ENCODE measurements at regions not wholly inside any gene's neighbourhood (a gene's known extent, or its start where the extent isn't known, plus 50 kb on each side); places are given as distances from the start of the nearest gene placed in this dataset.
"Not testable (repeated sequence)": the region's sequence is repeated elsewhere in the genome, so short reads cannot be mapped to it uniquely, and the experiment has no call there.

DNA sequence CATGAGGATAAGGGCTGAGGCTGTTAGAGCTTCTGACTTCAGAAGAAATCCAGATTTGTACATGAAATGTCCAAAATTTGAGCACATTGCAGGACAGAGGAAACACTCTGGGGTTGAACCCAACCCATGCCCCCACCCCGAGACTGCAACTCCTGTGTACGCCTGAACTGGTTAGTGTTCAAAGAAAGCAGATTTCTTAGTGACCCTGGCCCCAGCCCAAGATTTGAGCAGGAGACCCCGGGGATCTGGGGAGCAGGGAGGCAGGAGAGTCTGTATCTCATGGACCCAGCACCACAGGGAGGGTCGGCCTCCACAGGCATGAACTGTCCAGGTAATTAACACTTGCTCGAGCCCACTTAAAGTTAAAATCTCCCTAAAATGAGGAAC, 69.3 kb upstream of the WNT7B start:
- Histone ChIP-seq H3K9me3 (no peaks in the 10 kb centered on the region), H3K4me1 (peaks cover 70% of the 10 kb centered on the region), H3K36me3 (ENCODE audit: insufficient read depth in 1 of 2, low read depth in 1 of 2) (no peaks in the 10 kb centered on the region), H3K27ac (peak overlapping the region; percentile 99), H3K4me3 (peak overlapping the region; percentile 82), H3K27me3 (ENCODE audit: insufficient read depth in 3 of 3, low read length in 2 of 3) (no peaks in the 10 kb centered on the region)
- DNase-seq (no peak), ATAC-seq (no peak)
- 47 to 56% (median 51%) methylated on average over 5 of the region's 5 CpGs for WGBS, 3 donors
- TF ChIP-seq, protein P1, sequence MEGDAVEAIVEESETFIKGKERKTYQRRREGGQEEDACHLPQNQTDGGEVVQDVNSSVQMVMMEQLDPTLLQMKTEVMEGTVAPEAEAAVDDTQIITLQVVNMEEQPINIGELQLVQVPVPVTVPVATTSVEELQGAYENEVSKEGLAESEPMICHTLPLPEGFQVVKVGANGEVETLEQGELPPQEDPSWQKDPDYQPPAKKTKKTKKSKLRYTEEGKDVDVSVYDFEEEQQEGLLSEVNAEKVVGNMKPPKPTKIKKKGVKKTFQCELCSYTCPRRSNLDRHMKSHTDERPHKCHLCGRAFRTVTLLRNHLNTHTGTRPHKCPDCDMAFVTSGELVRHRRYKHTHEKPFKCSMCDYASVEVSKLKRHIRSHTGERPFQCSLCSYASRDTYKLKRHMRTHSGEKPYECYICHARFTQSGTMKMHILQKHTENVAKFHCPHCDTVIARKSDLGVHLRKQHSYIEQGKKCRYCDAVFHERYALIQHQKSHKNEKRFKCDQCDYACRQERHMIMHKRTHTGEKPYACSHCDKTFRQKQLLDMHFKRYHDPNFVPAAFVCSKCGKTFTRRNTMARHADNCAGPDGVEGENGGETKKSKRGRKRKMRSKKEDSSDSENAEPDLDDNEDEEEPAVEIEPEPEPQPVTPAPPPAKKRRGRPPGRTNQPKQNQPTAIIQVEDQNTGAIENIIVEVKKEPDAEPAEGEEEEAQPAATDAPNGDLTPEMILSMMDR (IDR thresholded peaks at IDR 0.05) = no peak
- intact Hi-C loops (cut with DNase I) = no loop called here

DNA sequence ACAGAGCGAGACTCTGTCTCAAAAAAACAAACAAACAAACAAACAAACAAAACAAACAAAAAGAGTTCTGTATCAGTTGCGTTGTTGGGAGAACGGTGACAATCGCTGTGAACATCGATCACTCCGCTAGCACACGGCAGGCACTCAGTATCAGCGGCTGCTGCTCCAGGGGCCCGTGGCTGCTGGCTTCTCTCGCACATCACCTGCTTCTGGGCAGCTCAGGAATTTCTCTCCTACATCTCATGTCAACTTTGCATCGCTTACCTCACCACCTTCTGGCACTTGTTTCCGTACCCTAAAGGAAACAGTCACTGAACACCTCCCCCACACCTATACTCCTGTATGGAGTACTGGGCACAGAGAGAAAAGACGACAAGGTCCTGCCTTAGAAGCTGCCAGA, 70.3 kb upstream of the WNT7B start:
- Histone ChIP-seq H3K27ac (peak overlapping the region; percentile 99), H3K4me3 (peak overlapping the region; percentile 30), H3K4me1 (peaks cover 67% of the 10 kb centered on the region), H3K36me3 (ENCODE audit: insufficient read depth in 1 of 2, low read depth in 1 of 2) (no peaks in the 10 kb centered on the region), H3K9me3 (no peaks in the 10 kb centered on the region), H3K27me3 (ENCODE audit: insufficient read depth in 3 of 3, low read length in 2 of 3) (no peaks in the 10 kb centered on the region)
- TF ChIP-seq, protein P1 (IDR thresholded peaks at IDR 0.05) = no peak
- DNase-seq = peak in 1 of 2 donors; percentile 14
- 65 to 82% (median 79%) methylated on average over 13 of the region's 13 CpGs for WGBS, 3 donors
- intact Hi-C loops (cut with DNase I) = no loop called here
- ATAC-seq = no peak

DNA sequence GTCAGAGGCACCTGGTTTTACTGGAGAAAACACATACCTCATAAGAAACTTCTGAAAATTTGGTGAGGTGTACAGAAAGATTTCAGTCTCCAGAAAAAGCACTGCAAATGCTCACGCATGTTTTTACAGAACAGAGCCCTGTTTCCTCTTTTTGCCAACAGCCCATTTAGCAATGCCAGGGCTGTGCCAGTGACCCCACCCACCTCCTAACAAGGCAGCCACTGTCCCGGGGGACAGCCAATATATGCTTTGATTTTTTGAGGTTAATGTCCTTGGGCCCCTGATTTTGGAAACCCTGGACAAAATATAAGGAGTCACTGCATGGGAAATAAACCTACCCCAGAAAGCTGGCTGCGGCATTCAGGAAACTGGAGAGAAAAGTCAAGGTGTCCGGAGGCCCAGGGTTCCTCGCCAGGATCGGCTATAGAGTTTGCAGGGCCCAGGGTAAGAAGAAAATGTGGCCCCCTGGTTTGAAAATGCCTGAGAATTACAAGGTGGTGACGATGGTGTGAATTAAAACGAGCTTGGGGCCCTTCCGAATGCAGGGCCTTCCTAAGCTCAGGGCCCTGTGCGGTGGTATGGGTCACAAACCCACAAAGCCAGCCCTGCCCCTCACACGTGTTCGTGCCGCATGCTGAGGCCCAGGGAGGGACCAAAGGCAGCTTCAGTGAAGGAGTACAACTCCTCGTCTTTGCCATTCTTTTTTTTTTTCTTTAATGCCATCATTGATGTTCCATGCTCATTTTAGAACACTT, 71.1 kb upstream of the WNT7B start:
- intact Hi-C loops (cut with DNase I) = no loop called here
- H3K36me3 ChIP-seq (ENCODE audit: insufficient read depth in 1 of 2, low read depth in 1 of 2) = no peaks in the 10 kb centered on the region
- peaks cover 68% of the 10 kb centered on the region for H3K4me1 ChIP-seq
- 35 to 66% (median 52%) methylated on average over 14 of the region's 14 CpGs for WGBS, 3 donors
- DNase-seq (peak in 1 of 2 donors; percentile 63), ATAC-seq (no peak)
- no peaks in the 10 kb centered on the region for H3K9me3 ChIP-seq
- H3K4me3 ChIP-seq = peak overlapping the region; percentile 30
- no peaks in the 10 kb centered on the region for H3K27me3 ChIP-seq (ENCODE audit: insufficient read depth in 3 of 3, low read length in 2 of 3)
- TF ChIP-seq, protein P1 (IDR thresholded peaks at IDR 0.05) = no peak
- H3K27ac ChIP-seq = peak overlapping the region; percentile 99

DNA sequence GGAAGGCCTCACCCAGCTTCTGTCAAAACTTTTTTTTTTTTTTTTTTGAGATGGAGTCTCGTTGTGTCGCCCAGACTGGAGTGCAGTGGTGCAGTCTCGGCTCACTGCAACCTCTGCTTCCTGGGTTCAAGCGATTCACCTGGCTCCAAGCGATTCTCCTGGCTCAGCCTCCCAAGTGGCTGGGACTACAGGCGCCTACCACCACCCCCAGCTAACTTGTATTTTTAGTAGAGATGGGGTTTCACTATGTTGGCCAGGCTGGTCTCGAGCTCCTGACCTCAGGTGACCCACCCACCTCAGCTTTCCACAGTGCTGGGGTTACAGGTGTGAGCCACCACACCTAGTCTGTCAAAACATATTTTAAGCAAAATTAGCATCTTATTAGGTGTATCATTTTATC, 71.7 kb upstream of the WNT7B start:
- WGBS, 3 donors = 32 to 68% (median 36%) methylated on average over 7 of the region's 7 CpGs
- peak in 1 of 2 donors; percentile 17 for DNase-seq
- H3K36me3 ChIP-seq (ENCODE audit: insufficient read depth in 1 of 2, low read depth in 1 of 2); ATAC-seq; H3K27me3 ChIP-seq (ENCODE audit: insufficient read depth in 3 of 3, low read length in 2 of 3); H3K4me3 ChIP-seq; H3K9me3 ChIP-seq; intact Hi-C loops (cut with DNase I): not testable (repeated sequence)
- Histone ChIP-seq H3K27ac (peak overlapping the region; percentile 99), H3K4me1 (peaks cover 62% of the 10 kb centered on the region)

DNA sequence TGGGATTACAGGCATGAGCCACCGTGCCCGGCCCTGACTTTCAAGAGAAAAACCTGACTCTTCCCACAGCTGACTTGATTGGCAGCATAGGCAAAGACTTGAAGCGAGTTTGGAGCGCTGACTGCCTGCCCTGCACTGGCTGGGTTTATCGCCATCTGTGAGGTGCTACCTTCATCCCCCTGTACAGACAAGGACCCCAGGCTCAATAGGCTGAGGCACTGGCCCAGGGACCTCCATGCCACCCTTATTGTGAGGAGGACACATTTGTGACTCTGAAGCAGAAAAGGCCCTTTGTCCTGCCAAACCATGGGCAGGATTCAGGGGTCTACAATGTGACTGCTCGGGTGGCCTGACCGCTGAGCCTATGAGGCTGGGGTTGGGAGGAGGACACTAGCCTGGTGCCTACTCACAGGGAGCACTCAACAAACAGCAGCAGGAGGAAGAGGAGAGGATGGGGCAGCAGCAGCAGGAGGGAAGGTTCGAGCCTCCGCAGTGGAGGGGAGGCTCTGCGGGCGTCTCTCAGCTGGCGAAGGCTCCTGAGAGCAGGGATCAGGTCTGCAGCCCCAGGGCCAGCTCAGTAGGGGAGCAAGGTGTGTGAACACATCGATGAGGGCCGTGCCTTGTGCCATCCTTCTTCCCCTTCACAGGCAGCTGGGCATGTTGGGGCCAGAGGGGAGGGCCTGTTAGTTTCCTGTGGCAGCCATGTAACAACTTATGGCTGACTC, 72.9 kb upstream of the WNT7B start:
- H3K9me3 ChIP-seq = no peaks in the 10 kb centered on the region
- TF ChIP-seq, protein P1 (IDR thresholded peaks at IDR 0.05) = no peak
- H3K4me1 ChIP-seq = peaks cover 62% of the 10 kb centered on the region
- no peaks in the 10 kb centered on the region for H3K27me3 ChIP-seq (ENCODE audit: insufficient read depth in 3 of 3, low read length in 2 of 3)
- 75 to 87% (median 80%) methylated on average over 14 of the region's 14 CpGs for WGBS, 3 donors
- H3K36me3 ChIP-seq (ENCODE audit: insufficient read depth in 1 of 2, low read depth in 1 of 2) = no peaks in the 10 kb centered on the region
- peak overlapping the region; percentile 99 for H3K27ac ChIP-seq
- H3K4me3 ChIP-seq = no peak overlapping the region
- DNase-seq (peak in 1 of 2 donors; percentile 53), ATAC-seq (no peak)
- intact Hi-C loops (cut with DNase I) = no loop called here

Measured in psoas muscle (tissue), 7 donors.